ENCODE measurements at regions not wholly inside any gene's neighbourhood (a gene's known extent, or its start where the extent isn't known, plus 50 kb on each side); places are given as distances from the start of the nearest gene placed in this dataset.

DNA sequence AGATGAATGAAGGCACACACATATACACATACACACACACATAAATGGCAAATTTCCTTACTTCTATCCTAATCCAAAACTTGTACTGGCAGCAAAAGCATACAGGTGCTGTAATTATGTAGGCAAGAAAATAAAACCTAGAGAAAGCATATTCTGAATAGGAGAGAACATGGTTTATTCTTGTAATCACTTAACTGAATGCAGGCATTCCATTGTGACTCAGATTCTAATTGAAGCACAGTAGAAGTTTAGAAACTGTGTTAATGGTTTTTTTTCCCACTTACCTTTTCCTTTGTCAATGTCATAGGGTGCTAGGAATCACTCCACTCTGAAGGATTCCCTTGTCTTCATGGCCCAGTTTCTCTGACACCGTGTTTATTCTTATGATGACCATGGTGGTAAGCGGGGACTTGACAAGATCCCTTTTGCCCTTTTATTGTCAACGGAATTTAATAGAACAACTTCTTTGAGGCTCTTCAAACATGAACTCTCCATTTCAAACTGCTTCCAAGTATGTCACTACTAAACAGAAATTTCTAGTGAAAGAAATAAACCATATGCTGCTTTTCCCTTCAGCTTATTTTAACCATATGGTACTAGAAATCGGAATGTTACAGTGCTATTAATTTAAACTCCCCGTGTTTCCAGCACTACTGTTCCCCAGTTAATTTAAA, 164.2 kb downstream of the OGFRL1 start:
- no peak overlapping the region for H3K27ac ChIP-seq (ENCODE audit: low read depth, low read length)
- H3K9ac ChIP-seq (ENCODE audit: low read length) = no peak overlapping the region
- H3K9me2 ChIP-seq (ENCODE audit: insufficient read depth) = no peaks in the 10 kb centered on the region
- H3K27me3 ChIP-seq (ENCODE audit: insufficient read depth, low read length) = no peaks in the 10 kb centered on the region
- CTCF ChIA-PET = no interaction called here
- BruUV-seq (replicated peaks) = no TSS peak
- ATAC-seq (no peak), DNase-seq (ENCODE audit: low read depth, low spot score) (no peak)
- no peaks in the 10 kb centered on the region for H4K20me1 ChIP-seq (ENCODE audit: insufficient read depth)
- no peaks in the 10 kb centered on the region for H3K36me3 ChIP-seq (ENCODE audit: control insufficient read depth in 1 of 2, insufficient read depth in 2 of 2, low read length in 2 of 2)
- intact Hi-C loops (cut with micrococcal nuclease) = no loop called here
- TF ChIP-seq RAD21 (IDR thresholded peaks at IDR 0.05; ENCODE audit: low read depth) (no peak), MAX (IDR thresholded peaks at IDR 0.05) (no peak), CEBPB (IDR thresholded peaks at IDR 0.05; ENCODE audit: low read depth) (no peak), EGR1 (IDR thresholded peaks at IDR 0.05; ENCODE audit: low read depth) (no peak), YY1 (IDR thresholded peaks at IDR 0.05; ENCODE audit: extremely low read depth, insufficient replicate concordance, low read depth, low read length) (no peak), ZFX (IDR thresholded peaks at IDR 0.05) (no peak), ZNF274 (IDR thresholded peaks at IDR 0.05; ENCODE audit: low read depth, low read length) (no peak), CBX3 (IDR thresholded peaks at IDR 0.05; ENCODE audit: low read depth) (no peak), SRF (IDR thresholded peaks at IDR 0.05; ENCODE audit: low read depth) (no peak), FOSL1 (IDR thresholded peaks at IDR 0.05; ENCODE audit: low read depth) (no peak), SIN3A (IDR thresholded peaks at IDR 0.05; ENCODE audit: low read depth) (no peak), ATF3 (IDR thresholded peaks at IDR 0.05) (no peak), EZH2 (IDR thresholded peaks at IDR 0.05) (no peak), ELF1 (IDR thresholded peaks at IDR 0.05; ENCODE audit: borderline replicate concordance, low read depth) (no peak), TCF7L2 (IDR thresholded peaks at IDR 0.05; ENCODE audit: borderline replicate concordance, extremely low read depth, insufficient read depth, insufficient read length) (no peak)
- POLR2A ChIA-PET = no interaction called here
- no peaks in the 10 kb centered on the region for H3K4me1 ChIP-seq (ENCODE audit: control insufficient read depth in 1 of 2, insufficient read depth in 2 of 2, low read length in 2 of 2)
- no peak overlapping the region for H3K4me2 ChIP-seq (ENCODE audit: low read length)
- H3K9me3 ChIP-seq (ENCODE audit: control insufficient read depth in 1 of 2, insufficient read depth in 1 of 2, low read depth in 1 of 2, low read length in 2 of 2) = no peaks in the 10 kb centered on the region
- no peaks in the 10 kb centered on the region for H3K79me2 ChIP-seq (ENCODE audit: insufficient read depth, low read length)
- RAD21 ChIA-PET (ENCODE audit: low non-redundant PET in 1 of 2, low total read pairs in 2 of 2, uncharacterized antibody in 2 of 2, unreplicated experiment in 2 of 2) = no interaction called here
- no peak overlapping the region for H2AFZ ChIP-seq (ENCODE audit: low read depth, low read length, poor library complexity, severe bottlenecking)
- H3K4me3 ChIP-seq (replicated peaks in 1 of 2; ENCODE audit: low read depth in 1 of 2, low read length in 2 of 2) = no peak overlapping the region

All from HCT116 (cell line).